Brain microvascular endothelial cell (primary cell): ENCODE measurements at regions not wholly inside any gene's neighbourhood (a gene's known extent, or its start where the extent isn't known, plus 50 kb on each side); places are given as distances from the start of the nearest gene placed in this dataset.

Experiments used
- DNase-seq: peaks from one replicate; pipeline ENCODE4 v3.0.0-alpha.2; 2020
- H3K27ac ChIP-seq: fragments of 250-450 bp; sonication (Bioruptor Pico); 2 replicates; pipeline ENCODE4 v1.5.1; 2020; ENCODE audit warnings: mild to moderate bottlenecking, moderate library complexity
- H3K27me3 ChIP-seq: fragments of 250-450 bp; sonication (Bioruptor Pico); replicated peaks from 2 replicates; pipeline ENCODE4 v1.5.1; 2020; ENCODE audit warnings: mild to moderate bottlenecking
- H3K36me3 ChIP-seq: fragments of 250-450 bp; sonication (Bioruptor Pico); replicated peaks from 2 replicates; pipeline ENCODE4 v1.5.1; 2020; ENCODE audit warnings: mild to moderate bottlenecking
- H3K4me3 ChIP-seq: 2 replicates; pipeline ENCODE4 v1.5.1; 2011; ENCODE audit warnings: low read depth, mild to moderate bottlenecking, control low read depth, low read length, moderate library complexity
- in situ Hi-C: cut with HindIII; loops from 2 replicates; pipeline ENCODE4 v1.10.0; 2017; ENCODE audit warnings: low sequenced_read_pairs, low pct_ligation_motif_present
- TF ChIP-seq, protein P1 (sequence below): IDR thresholded peaks from 2 replicates; pipeline ENCODE4 v1.5.1; 2011; ENCODE audit warnings: low read depth, mild to moderate bottlenecking, moderate library complexity, low read length, control low read depth, inconsistent platforms; ENCODE audit errors: missing control alignments

DNA sequence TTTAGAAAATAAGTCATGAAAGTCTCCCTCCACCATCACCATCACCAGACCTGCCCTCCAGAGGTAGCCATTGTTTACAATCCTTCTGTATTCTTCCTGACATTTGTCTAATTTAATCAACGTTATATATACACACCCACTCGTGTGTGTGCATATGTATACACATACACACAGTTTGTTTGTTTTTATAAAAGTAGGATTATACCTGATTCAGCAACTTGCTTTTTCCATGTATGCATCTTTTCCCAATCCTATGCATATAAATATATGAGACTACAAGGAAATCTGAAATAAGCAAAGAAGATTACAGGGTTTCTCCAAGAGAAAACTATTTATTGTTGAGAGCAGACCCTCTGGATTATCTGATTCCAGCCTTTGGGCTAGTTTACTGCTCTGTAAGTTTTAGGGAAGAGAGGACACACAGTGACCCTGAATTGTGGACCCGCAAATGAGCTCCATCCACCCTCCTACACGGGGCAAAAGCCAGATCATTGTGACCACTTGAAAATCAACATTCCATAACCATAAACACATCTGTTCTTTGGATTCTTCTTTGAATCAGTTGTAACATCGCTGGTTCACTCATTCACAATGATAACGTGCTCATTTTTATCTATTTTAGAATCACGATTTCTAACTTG is 104.3 kb downstream of the CPN2 start:
- H3K27me3 ChIP-seq: peaks cover 45% of the 10 kb centered on the region
- no peak for DNase-seq
- no peaks in the 10 kb centered on the region for H3K36me3 ChIP-seq
- TF ChIP-seq, protein P1, sequence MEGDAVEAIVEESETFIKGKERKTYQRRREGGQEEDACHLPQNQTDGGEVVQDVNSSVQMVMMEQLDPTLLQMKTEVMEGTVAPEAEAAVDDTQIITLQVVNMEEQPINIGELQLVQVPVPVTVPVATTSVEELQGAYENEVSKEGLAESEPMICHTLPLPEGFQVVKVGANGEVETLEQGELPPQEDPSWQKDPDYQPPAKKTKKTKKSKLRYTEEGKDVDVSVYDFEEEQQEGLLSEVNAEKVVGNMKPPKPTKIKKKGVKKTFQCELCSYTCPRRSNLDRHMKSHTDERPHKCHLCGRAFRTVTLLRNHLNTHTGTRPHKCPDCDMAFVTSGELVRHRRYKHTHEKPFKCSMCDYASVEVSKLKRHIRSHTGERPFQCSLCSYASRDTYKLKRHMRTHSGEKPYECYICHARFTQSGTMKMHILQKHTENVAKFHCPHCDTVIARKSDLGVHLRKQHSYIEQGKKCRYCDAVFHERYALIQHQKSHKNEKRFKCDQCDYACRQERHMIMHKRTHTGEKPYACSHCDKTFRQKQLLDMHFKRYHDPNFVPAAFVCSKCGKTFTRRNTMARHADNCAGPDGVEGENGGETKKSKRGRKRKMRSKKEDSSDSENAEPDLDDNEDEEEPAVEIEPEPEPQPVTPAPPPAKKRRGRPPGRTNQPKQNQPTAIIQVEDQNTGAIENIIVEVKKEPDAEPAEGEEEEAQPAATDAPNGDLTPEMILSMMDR: no peak
- in situ Hi-C loops: no loop called here
- H3K4me3 ChIP-seq: no peak overlapping the region
- H3K27ac ChIP-seq: no peak overlapping the region

DNA sequence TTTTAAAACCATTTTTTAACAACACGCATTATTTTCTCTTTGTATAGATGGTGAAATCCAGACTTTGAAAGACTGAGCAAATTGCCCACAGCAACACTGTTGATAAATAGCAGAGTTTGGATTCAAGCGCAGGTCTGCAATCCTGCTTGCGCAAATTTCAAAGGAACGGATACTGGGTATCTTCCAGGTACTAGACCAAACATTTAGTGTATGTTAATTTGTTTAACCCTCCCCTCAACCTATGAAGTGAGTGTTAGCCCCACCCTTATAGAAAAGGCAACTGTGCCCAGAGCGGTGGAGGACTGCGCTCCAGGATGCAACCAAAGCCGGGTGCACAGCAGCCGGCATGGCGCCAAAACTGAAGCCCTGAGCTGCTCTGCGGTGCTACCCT is 103.8 kb downstream of the CPN2 start:
- Histone ChIP-seq H3K27me3 (peaks cover 48% of the 10 kb centered on the region), H3K27ac (no peak overlapping the region), H3K4me3 (no peak overlapping the region), H3K36me3 (no peaks in the 10 kb centered on the region)
- no peak for DNase-seq
- in situ Hi-C loops: no loop called here
- TF ChIP-seq, protein P1: no peak

DNA sequence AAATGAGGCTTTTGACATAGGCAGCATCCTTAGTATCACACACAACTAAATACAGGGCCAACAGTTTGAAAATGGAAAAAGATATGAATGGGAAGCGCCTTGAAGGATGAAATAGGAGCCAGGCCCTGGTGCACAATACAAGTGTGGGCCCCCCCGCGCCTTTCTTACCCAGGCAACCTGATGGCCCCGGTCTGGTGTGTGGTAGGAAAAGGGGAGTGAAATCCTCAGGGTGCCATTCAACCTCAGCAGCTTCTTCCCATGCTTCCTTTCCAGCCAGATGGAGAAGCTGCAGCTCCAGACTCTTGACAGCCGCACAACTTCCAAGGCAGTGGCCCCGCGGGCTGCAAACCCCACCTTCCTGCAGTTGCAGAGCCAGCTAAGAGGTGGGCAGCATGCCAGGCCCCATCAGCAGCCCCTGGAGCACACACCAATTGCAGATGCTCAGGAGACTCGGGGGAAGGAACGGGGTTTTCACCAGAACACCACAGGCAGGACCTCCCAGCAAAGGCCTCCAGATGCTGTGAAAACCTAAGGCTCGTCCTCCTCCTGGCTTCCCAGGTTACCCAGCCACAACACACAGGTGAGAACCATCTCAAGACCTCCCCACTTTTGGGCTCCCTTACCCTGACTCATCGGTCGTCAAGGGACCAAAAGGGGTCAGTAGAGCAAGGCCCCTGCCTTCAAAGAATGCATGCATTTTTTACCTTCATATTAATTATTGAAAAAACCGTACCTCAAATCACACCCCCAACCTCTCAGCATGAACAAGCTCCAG is 101.6 kb downstream of the CPN2 start:
- in situ Hi-C loops: no loop called here
- DNase-seq: no peak
- Histone ChIP-seq H3K27me3 (peaks cover 63% of the 10 kb centered on the region), H3K4me3 (no peak overlapping the region), H3K27ac (no peak overlapping the region), H3K36me3 (no peaks in the 10 kb centered on the region)
- TF ChIP-seq, protein P1: no peak

DNA sequence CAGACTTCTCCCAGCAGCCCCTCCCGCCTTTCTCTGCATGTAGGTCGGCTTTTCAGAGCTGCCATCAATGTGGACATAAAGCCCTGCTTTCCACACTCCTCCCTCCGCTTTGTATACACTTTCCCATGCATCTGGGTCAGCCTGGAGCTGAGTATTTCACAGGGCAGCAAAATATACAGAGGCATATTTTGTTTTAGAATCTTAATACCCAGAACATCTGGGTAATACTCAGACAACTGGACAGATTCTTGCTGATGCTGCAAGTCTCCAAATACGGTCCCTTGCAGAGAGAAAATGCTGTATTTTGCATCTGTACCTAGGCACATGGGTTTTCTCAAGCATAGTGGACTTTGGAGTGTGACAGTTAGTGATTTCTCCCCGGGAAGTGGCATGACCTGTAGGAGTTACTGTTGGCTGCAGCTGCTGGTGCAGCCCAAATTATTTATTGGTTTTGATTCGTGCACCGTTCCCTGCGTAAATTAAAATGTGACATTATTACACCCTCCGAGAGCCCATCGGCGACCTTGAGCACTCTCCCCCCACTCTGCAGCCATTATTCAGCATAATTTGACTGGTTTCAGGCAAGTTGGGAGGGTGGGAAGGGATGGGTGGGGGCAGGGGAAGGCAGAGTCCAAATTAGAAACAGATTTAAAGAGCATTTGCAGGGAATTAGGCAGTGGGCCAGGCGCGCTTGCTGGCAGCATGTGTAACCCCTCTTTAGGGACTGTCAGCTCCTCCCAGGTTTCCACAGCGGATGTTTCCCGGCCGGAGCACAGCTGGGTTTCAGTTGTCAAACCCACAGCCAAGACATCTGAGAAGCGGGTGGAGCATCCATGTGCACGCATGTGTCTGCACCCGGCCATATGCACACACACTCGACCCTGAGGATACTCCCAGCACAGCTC is 100.8 kb downstream of the CPN2 start:
- TF ChIP-seq, protein P1: no peak
- Histone ChIP-seq H3K36me3 (no peaks in the 10 kb centered on the region), H3K27ac (no peak overlapping the region), H3K4me3 (no peak overlapping the region), H3K27me3 (peaks cover 66% of the 10 kb centered on the region)
- DNase-seq: no peak
- in situ Hi-C loops: no loop called here

DNA sequence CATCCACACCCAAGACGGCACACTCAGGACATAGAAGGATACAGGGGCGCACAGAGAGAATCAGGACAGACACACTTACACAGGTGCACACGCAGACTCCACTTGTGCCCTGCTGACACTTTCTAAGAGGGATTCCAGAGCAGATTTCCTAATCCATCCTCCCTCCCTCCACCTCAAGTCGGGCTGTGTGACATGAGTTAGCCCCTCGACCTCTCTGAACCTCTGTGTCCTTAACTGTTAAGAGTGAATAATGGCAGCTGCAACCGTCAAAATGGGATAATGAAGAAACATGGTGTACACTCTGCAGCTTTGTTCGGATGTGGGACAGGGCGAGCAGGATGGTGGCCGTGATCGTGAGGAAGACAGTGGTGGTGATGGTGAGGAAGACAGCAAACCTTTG is 100.1 kb downstream of the CPN2 start:
- in situ Hi-C loops: no loop called here
- Histone ChIP-seq H3K36me3 (no peaks in the 10 kb centered on the region), H3K27ac (no peak overlapping the region), H3K27me3 (peaks cover 70% of the 10 kb centered on the region), H3K4me3 (no peak overlapping the region)
- TF ChIP-seq, protein P1: no peak
- no peak for DNase-seq
